Epithelial cell of proximal tubule (primary cell): ENCODE measurements at regions not wholly inside any gene's neighbourhood (a gene's known extent, or its start where the extent isn't known, plus 50 kb on each side); places are given as distances from the start of the nearest gene placed in this dataset.
A peak's percentile ranks its signal among the peaks of the same experiment; 100 is the strongest.

Source experiments
- DNase-seq: peaks from one replicate; pipeline ENCODE4 v3.0.0-alpha.2; 2011; ENCODE audit warnings: low read depth
- H3K4me3 ChIP-seq: 2 replicates; pipeline ENCODE4 v1.5.1; 2011; ENCODE audit warnings: low read depth, mild to moderate bottlenecking, low read length
- CTCF ChIP-seq: conservative IDR thresholded peaks from 2 replicates; pipeline ENCODE4 v1.5.1; 2012; ENCODE audit warnings: low read depth, mild to moderate bottlenecking, low read length

- TF ChIP-seq CTCF = no peak
- no peak for DNase-seq
- H3K4me3 ChIP-seq = no peak overlapping the region
Observed at GRCh38 chr16:82535764-82536163, 91.0 kb upstream of the CDH13 start.

GRCh38 chr16:82535262-82535661, 91.5 kb upstream of the CDH13 start:
- H3K4me3 ChIP-seq = no peak overlapping the region
- no peak for TF ChIP-seq CTCF
- no peak for DNase-seq

- no peak for TF ChIP-seq CTCF
- no peak overlapping the region for H3K4me3 ChIP-seq
- no peak for DNase-seq
Observed at GRCh38 chr16:82533189-82533588, 93.6 kb upstream of the CDH13 start.

- no peak overlapping the region for H3K4me3 ChIP-seq
- no peak for TF ChIP-seq CTCF
- no peak for DNase-seq
Observed at GRCh38 chr16:82530883-82531282, 95.9 kb upstream of the CDH13 start.

- DNase-seq = no peak
- H3K4me3 ChIP-seq = no peak overlapping the region
- no peak for TF ChIP-seq CTCF
Observed at GRCh38 chr16:82527101-82527500, 99.7 kb upstream of the CDH13 start.

GRCh38 chr16:82524976-82525375, 101.8 kb upstream of the CDH13 start:
- no peak for DNase-seq
- no peak overlapping the region for H3K4me3 ChIP-seq
- no peak for TF ChIP-seq CTCF

- DNase-seq = peak; percentile 41
- no peak for TF ChIP-seq CTCF
- H3K4me3 ChIP-seq = no peak overlapping the region
Observed at GRCh38 chr16:82523815-82524214, 103.0 kb upstream of the CDH13 start.
